HepG2 (cell line): ENCODE measurements at regions not wholly inside any gene's neighbourhood (a gene's known extent, or its start where the extent isn't known, plus 50 kb on each side); places are given as distances from the start of the nearest gene placed in this dataset.

ENCODE experiments used
- CREM ChIP-seq, 2 experiments: sonication (generic) in 1 of 2; formaldehyde crosslinking in 1 of 2; IDR thresholded peaks; 2 replicates each; pipeline versions ENCODE4 v1.4.0 to v1.6.1; 2016 to 2020; ENCODE audit warnings: antibody characterized with exemption in 1 of 2, mild to moderate bottlenecking in 1 of 2, missing genetic modification reagents in 1 of 2
- FOXA1 ChIP-seq, 2 experiments: fragments of 450-650 bp in 1 of 2; sonication (generic) in 1 of 2; formaldehyde crosslinking in 1 of 2; IDR thresholded peaks; 2 replicates each; pipeline versions ENCODE4 v1.4.0 to v1.6.1; 2016 to 2020; ENCODE audit warnings: missing genetic modification reagents in 1 of 2
- FOXA3 ChIP-seq: IDR thresholded peaks from 2 replicates; pipeline ENCODE4 v1.6.1; 2016; ENCODE audit warnings: missing genetic modification reagents, missing compliant biosample characterization
- FOXP1 ChIP-seq, 2 experiments: fragments of 450-650 bp in 1 of 2; IDR thresholded peaks; 2 replicates each; pipeline ENCODE4 v1.6.1; 2017 to 2018; ENCODE audit warnings: antibody characterized with exemption in 1 of 2
- HNF4A ChIP-seq: sonication (generic); formaldehyde crosslinking; IDR thresholded peaks from 2 replicates; pipeline ENCODE4 v1.4.0; 2020; ENCODE audit warnings: missing genetic modification reagents
- MAFF ChIP-seq: IDR thresholded peaks from 2 replicates; pipeline ENCODE4 v1.6.1; 2011; ENCODE audit warnings: low read depth, low read length, improper control_type of control experiment
- MAFK ChIP-seq, 2 experiments: IDR thresholded peaks in 1 of 2; conservative IDR thresholded peaks in 1 of 2; 2 replicates each; pipeline ENCODE4 v1.6.1; 2011; ENCODE audit warnings: improper control_type of control experiment in 2 of 2, low read length in 2 of 2
- MIXL1 ChIP-seq: IDR thresholded peaks from 2 replicates; pipeline ENCODE4 v1.6.1; 2016
- NCOR1 ChIP-seq: fragments of 200-600 bp; sonication (generic); IDR thresholded peaks from 2 replicates; pipeline ENCODE4 v1.7.0; 2017; ENCODE audit warnings: antibody characterized with exemption, low read length, borderline replicate concordance
- NR3C1 ChIP-seq: sonication (generic); formaldehyde crosslinking; IDR thresholded peaks from 2 replicates; pipeline ENCODE4 v1.4.0; 2020; ENCODE audit warnings: missing genetic modification reagents
- SAP130 ChIP-seq: IDR thresholded peaks from 2 replicates; pipeline ENCODE4 v1.6.1; 2016; ENCODE audit warnings: low read depth
- SIX1 ChIP-seq: sonication (generic); formaldehyde crosslinking; IDR thresholded peaks from 2 replicates; pipeline ENCODE4 v1.4.0; 2020; ENCODE audit warnings: missing genetic modification reagents, borderline replicate concordance
- TBP ChIP-seq: sonication (generic); formaldehyde crosslinking; IDR thresholded peaks from 2 replicates; pipeline ENCODE4 v1.5.0; 2020; ENCODE audit warnings: missing genetic modification reagents
- TSC22D2 ChIP-seq: sonication (generic); formaldehyde crosslinking; IDR thresholded peaks from 2 replicates; pipeline ENCODE4 v1.5.1; 2020; ENCODE audit warnings: missing genetic modification reagents, mild to moderate bottlenecking, borderline replicate concordance
- ZNF256 ChIP-seq: sonication (generic); formaldehyde crosslinking; conservative IDR thresholded peaks from 2 replicates; pipeline ENCODE4 v1.4.0; 2020; ENCODE audit warnings: missing genetic modification reagents
- ZNF543 ChIP-seq: sonication (generic); formaldehyde crosslinking; IDR thresholded peaks from 2 replicates; pipeline ENCODE4 v1.4.0; 2020; ENCODE audit warnings: mild to moderate bottlenecking, missing genetic modification reagents
- TF ChIP-seq, protein P1 (sequence below), 2 experiments: sonication (generic) in 1 of 2; formaldehyde crosslinking in 1 of 2; IDR thresholded peaks; 2 replicates each; pipeline versions ENCODE4 v1.4.0 to v1.6.1; 2016 to 2020; ENCODE audit warnings: borderline replicate concordance in 1 of 2, low read depth in 1 of 2, mild to moderate bottlenecking in 1 of 2, missing genetic modification reagents in 1 of 2
- TF ChIP-seq, protein P2 (sequence below): sonication (generic); formaldehyde crosslinking; IDR thresholded peaks from 2 replicates; pipeline ENCODE4 v1.5.1; 2020; ENCODE audit warnings: mild to moderate bottlenecking, missing genetic modification reagents, borderline replicate concordance
- TF ChIP-seq, protein P3 (sequence below): IDR thresholded peaks from 2 replicates; pipeline ENCODE4 v1.6.1; 2016; ENCODE audit warnings: missing biosample characterization, missing genetic modification reagents, low read depth

DNA sequence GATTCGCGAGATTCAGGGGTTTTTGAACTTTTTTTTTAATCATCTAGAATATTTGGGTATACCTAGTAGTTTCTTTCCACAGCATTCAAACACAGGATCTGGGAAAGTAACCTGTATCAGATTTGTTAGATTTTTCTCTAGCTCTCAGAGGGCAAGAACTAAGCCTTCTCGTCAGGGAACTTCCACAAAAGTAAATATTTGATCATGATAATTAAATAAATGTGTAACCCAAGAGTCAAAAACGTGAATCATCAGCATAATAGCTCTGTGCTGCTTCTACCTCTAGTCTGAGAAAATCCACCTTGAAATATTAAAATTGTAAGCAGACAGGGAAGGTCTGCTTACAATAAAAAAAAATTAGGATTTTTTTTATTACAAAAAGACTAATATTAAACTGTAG lies 225.7 kb upstream of the SPOPL start (continued):
- TF ChIP-seq TSC22D2 (CRISPR knock-in tag) (no peak), TBP (CRISPR knock-in tag) (no peak), NCOR1 (peak; percentile 21; the same call in 1 of the 2 replicates), NR3C1 (no peak), SAP130 (0 out of 2 replicates have a peak, but pooled peaks have one; percentile 25), MIXL1 (CRISPR knock-in tag) (peak; percentile 47), MAFF (peak; percentile 36; the same call in 1 of the 2 replicates), CREM (IDR thresholded peaks at IDR 0.05) (peak; percentile 40; the same call in 1 of the 2 replicates), CREM (CRISPR knock-in tag; IDR thresholded peaks at IDR 0.05) (no peak), FOXP1 (IDR thresholded peaks at IDR 0.05) (no peak), FOXP1 (CRISPR knock-in tag; IDR thresholded peaks at IDR 0.05) (0 out of 2 replicates have a peak, but pooled peaks have one; percentile 7), MAFK (conservative IDR thresholded peaks at IDR 0.05 in 1 of 2, IDR thresholded peaks at IDR 0.05 in 1 of 2; ENCODE audit: low read length in 2 of 2) (peak; percentile 46 to 73; a peak in 3 of 4 replicates), ZNF543 (CRISPR knock-in tag) (no peak), HNF4A (CRISPR knock-in tag) (no peak), SIX1 (peak; percentile 75; the same call in 1 of the 2 replicates), ZNF256 (CRISPR knock-in tag) (no peak), FOXA1 (IDR thresholded peaks at IDR 0.05) (no peak), FOXA1 (CRISPR knock-in tag; IDR thresholded peaks at IDR 0.05) (peak; percentile 42; the same call in 1 of the 2 replicates), FOXA3 (peak; percentile 71)
- TF ChIP-seq, protein P1, sequence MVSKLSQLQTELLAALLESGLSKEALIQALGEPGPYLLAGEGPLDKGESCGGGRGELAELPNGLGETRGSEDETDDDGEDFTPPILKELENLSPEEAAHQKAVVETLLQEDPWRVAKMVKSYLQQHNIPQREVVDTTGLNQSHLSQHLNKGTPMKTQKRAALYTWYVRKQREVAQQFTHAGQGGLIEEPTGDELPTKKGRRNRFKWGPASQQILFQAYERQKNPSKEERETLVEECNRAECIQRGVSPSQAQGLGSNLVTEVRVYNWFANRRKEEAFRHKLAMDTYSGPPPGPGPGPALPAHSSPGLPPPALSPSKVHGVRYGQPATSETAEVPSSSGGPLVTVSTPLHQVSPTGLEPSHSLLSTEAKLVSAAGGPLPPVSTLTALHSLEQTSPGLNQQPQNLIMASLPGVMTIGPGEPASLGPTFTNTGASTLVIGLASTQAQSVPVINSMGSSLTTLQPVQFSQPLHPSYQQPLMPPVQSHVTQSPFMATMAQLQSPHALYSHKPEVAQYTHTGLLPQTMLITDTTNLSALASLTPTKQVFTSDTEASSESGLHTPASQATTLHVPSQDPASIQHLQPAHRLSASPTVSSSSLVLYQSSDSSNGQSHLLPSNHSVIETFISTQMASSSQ (IDR thresholded peaks at IDR 0.05; ENCODE audit: low read depth), result 0 out of 2 replicates have a peak, but pooled peaks have one; percentile 35
- TF ChIP-seq, protein P1 (CRISPR knock-in tag; IDR thresholded peaks at IDR 0.05; ENCODE audit: borderline replicate concordance), result no peak
- TF ChIP-seq, protein P2, sequence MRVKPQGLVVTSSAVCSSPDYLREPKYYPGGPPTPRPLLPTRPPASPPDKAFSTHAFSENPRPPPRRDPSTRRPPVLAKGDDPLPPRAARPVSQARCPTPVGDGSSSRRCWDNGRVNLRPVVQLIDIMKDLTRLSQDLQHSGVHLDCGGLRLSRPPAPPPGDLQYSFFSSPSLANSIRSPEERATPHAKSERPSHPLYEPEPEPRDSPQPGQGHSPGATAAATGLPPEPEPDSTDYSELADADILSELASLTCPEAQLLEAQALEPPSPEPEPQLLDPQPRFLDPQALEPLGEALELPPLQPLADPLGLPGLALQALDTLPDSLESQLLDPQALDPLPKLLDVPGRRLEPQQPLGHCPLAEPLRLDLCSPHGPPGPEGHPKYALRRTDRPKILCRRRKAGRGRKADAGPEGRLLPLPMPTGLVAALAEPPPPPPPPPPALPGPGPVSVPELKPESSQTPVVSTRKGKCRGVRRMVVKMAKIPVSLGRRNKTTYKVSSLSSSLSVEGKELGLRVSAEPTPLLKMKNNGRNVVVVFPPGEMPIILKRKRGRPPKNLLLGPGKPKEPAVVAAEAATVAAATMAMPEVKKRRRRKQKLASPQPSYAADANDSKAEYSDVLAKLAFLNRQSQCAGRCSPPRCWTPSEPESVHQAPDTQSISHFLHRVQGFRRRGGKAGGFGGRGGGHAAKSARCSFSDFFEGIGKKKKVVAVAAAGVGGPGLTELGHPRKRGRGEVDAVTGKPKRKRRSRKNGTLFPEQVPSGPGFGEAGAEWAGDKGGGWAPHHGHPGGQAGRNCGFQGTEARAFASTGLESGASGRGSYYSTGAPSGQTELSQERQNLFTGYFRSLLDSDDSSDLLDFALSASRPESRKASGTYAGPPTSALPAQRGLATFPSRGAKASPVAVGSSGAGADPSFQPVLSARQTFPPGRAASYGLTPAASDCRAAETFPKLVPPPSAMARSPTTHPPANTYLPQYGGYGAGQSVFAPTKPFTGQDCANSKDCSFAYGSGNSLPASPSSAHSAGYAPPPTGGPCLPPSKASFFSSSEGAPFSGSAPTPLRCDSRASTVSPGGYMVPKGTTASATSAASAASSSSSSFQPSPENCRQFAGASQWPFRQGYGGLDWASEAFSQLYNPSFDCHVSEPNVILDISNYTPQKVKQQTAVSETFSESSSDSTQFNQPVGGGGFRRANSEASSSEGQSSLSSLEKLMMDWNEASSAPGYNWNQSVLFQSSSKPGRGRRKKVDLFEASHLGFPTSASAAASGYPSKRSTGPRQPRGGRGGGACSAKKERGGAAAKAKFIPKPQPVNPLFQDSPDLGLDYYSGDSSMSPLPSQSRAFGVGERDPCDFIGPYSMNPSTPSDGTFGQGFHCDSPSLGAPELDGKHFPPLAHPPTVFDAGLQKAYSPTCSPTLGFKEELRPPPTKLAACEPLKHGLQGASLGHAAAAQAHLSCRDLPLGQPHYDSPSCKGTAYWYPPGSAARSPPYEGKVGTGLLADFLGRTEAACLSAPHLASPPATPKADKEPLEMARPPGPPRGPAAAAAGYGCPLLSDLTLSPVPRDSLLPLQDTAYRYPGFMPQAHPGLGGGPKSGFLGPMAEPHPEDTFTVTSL (CRISPR knock-in tag), result peak; percentile 67; the same call in 1 of the 2 replicates
- TF ChIP-seq, protein P3, sequence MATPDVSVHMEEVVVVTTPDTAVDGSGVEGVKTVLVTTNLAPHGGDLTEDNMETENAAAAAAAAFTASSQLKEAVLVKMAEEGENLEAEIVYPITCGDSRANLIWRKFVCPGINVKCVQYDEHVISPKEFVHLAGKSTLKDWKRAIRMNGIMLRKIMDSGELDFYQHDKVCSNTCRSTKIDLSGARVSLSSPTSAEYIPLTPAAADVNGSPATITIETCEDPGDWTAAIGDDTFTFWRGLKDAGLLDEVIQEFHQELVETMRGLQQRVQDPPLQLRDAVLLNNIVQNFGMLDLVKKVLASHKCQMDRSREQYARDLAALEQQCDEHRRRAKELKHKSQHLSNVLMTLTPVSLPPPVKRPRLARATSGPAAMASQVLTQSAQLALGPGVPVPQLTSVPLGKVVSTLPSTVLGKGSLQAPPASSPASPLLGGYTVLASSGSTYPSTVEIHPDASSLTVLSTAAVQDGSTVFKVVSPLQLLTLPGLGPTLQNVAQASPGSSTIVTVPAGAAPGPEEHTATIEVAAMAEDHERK (CRISPR knock-in tag), result no peak
